Trophoblast cell (in vitro differentiated cells and primary cell): ENCODE measurements at regions not wholly inside any gene's neighbourhood (a gene's known extent, or its start where the extent isn't known, plus 50 kb on each side); places are given as distances from the start of the nearest gene placed in this dataset.

Experiments
- DNase-seq, 2 donors: peaks; one replicate each; pipeline ENCODE4 v3.0.0-alpha.2; 2016
- H2AFZ ChIP-seq: 2 replicates; pipeline ENCODE4 v1.6.1; 2013; ENCODE audit warnings: low read length, moderate library complexity, mild to moderate bottlenecking; ENCODE audit not compliant: insufficient read depth, poor library complexity
- H2AK5ac ChIP-seq: 2 replicates; pipeline ENCODE4 v1.6.1; 2013; ENCODE audit warnings: mild to moderate bottlenecking, low read length
- H2BK120ac ChIP-seq: 2 replicates; pipeline ENCODE4 v1.6.1; 2013; ENCODE audit warnings: low read length, mild to moderate bottlenecking, moderate library complexity; ENCODE audit not compliant: insufficient read depth, poor library complexity
- H2BK12ac ChIP-seq: 2 replicates; pipeline ENCODE4 v1.6.1; 2013; ENCODE audit warnings: mild to moderate bottlenecking, low read length, moderate library complexity
- H2BK5ac ChIP-seq: 2 replicates; pipeline ENCODE4 v1.6.1; 2013; ENCODE audit warnings: low read length, low read depth, moderate library complexity, mild to moderate bottlenecking; ENCODE audit not compliant: poor library complexity
- H3K14ac ChIP-seq: 2 replicates; pipeline ENCODE4 v1.6.1; 2013; ENCODE audit warnings: mild to moderate bottlenecking, low read length
- H3K18ac ChIP-seq: 2 replicates; pipeline ENCODE4 v1.6.1; 2013; ENCODE audit warnings: mild to moderate bottlenecking, low read length
- H3K23ac ChIP-seq: 2 replicates; pipeline ENCODE4 v1.6.1; 2013; ENCODE audit warnings: low read length
- H3K27ac ChIP-seq: 2 replicates; pipeline ENCODE4 v1.5.1; 2013; ENCODE audit warnings: low read depth, mild to moderate bottlenecking, inconsistent platforms, low read length, moderate library complexity
- H3K27me3 ChIP-seq: 2 replicates; pipeline ENCODE4 v1.6.1; 2013; ENCODE audit warnings: inconsistent platforms, mild to moderate bottlenecking, low read length, moderate library complexity; ENCODE audit not compliant: insufficient read depth
- H3K36me3 ChIP-seq, 2 experiments: 1 replicate in 1 of 2; 2 replicates in 1 of 2; pipeline ENCODE4 v1.6.1; 2013; ENCODE audit warnings: low read length in 2 of 2, mild to moderate bottlenecking in 2 of 2, moderate library complexity in 1 of 2; ENCODE audit not compliant: insufficient read depth in 2 of 2, control insufficient read depth in 1 of 2
- H3K4ac ChIP-seq: 2 replicates; pipeline ENCODE4 v1.6.1; 2013; ENCODE audit warnings: low read depth, mild to moderate bottlenecking, low read length, moderate library complexity
- H3K4me1 ChIP-seq, 2 experiments: 1 replicate in 1 of 2; 2 replicates in 1 of 2; pipeline ENCODE4 v1.6.1; 2013; ENCODE audit warnings: low read length in 2 of 2, mild to moderate bottlenecking in 2 of 2, moderate library complexity in 1 of 2; ENCODE audit not compliant: insufficient read depth in 2 of 2, control insufficient read depth in 1 of 2
- H3K4me2 ChIP-seq: 2 replicates; pipeline ENCODE4 v1.6.1; 2013; ENCODE audit warnings: inconsistent platforms, mild to moderate bottlenecking, low read length, moderate library complexity
- H3K4me3 ChIP-seq: 2 replicates; pipeline ENCODE4 v1.5.1; 2013; ENCODE audit warnings: mild to moderate bottlenecking, low read depth, low read length, inconsistent platforms
- H3K79me1 ChIP-seq: one replicate; pipeline ENCODE4 v1.6.1; 2013; ENCODE audit warnings: low read length
- H3K79me2 ChIP-seq: 2 replicates; pipeline ENCODE4 v1.6.1; 2013; ENCODE audit warnings: low read length, mild to moderate bottlenecking; ENCODE audit not compliant: control insufficient read depth, insufficient read depth, poor library complexity
- H3K9ac ChIP-seq: 2 replicates; pipeline ENCODE4 v1.6.1; 2013; ENCODE audit warnings: mild to moderate bottlenecking, low read length
- H3K9me3 ChIP-seq: 2 replicates; pipeline ENCODE4 v1.6.1; 2013; ENCODE audit warnings: low read depth, mild to moderate bottlenecking, control low read depth, inconsistent platforms, low read length; ENCODE audit not compliant: insufficient read depth
- H4K12ac ChIP-seq: 2 replicates; pipeline ENCODE4 v1.6.1; 2013; ENCODE audit warnings: low read depth, mild to moderate bottlenecking, low read length, moderate library complexity
- H4K8ac ChIP-seq: 2 replicates; pipeline ENCODE4 v1.6.1; 2013; ENCODE audit warnings: low read depth, mild to moderate bottlenecking, low read length, moderate library complexity
- H4K91ac ChIP-seq: one replicate; pipeline ENCODE4 v1.6.1; 2013; ENCODE audit warnings: low read depth, mild to moderate bottlenecking, low read length, moderate library complexity
- WGBS: extraction: QIAGEN DNeasy Blood & Tissue Kit; methylation state at CpG from one replicate; pipeline ENCODE4 v1.1.7; 2013; ENCODE audit warnings: missing lambda C conversion rate; ENCODE audit not compliant: insufficient read length, insufficient coverage; ENCODE audit errors: extremely low coverage; 5-methylcytosine and 5-hydroxymethylcytosine counted together

DNA sequence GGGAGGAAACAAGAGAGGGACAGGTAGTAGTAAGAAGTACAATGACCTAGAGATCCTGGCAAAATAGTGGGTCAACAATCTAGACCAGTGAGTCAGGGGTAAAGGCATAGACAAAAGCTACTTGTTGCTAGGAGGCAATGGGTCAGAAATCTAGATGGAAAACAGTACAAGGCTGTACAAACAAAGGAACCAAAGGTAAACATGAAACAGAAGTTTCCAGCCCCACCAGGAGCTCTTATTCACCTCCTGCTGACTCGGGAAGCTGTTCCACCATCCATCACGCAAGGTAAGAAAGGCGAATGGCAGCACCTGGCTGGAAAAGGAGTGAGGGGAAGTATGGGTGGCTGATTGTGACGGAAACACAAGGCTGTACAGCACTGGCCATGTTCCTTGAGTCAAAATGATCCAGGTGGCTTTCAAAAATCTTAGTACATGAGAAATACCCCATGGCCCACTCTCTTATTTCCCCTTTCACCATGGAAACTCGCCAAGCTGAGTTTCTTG lies 70.5 kb upstream of the RAI14 start:
- WGBS = no CpG with 5 or more reads among the region's 5 CpGs
- Histone ChIP-seq H3K27me3 (no peaks in the 10 kb centered on the region), H3K9me3 (no peaks in the 10 kb centered on the region)

DNA sequence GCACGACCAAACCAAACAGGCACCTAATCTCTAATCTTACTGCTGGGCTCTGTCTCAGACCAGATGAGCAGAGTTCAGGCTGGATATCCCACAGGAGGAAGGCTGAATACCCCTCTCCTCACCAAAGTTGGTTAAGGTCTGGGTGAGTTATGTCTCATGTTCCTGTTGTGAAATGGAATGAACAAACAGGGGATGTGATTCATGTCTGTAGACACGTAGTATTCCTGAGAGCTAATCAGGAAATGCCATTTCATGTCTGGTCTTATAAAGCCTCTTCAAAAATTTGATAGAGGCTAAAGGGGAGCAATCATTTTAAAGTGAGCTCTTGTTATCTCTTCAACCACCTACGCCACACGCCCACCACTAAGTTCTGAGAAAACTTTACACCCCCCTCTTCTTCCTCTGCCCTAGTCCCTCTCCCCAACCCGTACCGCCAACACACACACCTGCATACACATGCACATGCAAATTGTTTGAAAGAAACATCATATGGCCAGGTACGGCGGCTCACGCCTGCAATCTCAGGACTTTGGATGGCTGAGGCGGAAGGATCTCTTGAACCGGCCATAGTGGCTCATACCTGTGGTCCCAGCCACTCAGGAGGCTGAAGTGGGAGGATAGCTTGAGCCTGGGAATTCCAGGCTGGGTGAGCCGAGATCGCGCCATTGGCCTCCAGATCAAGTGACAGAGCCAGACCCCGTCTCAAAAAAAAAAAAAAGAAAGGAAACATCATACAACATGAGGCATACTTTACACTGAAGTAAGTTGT lies 69.8 kb upstream of the RAI14 start:
- Histone ChIP-seq H3K4me2 (no peak overlapping the region), H3K4ac (no peak overlapping the region), H3K4me1 (peaks cover 8 to 9% of the 10 kb centered on the region in 2 experiments), H3K79me2 (peaks cover 2% of the 10 kb centered on the region), H3K23ac (no peak overlapping the region), H3K18ac (peak overlapping the region; percentile 44), H4K91ac (peak overlapping the region; percentile 72), H3K79me1 (peaks cover 10% of the 10 kb centered on the region), H3K27ac (no peak overlapping the region), H2AFZ (no peak overlapping the region), H4K12ac (no peak overlapping the region), H3K36me3 (no peaks in the 10 kb centered on the region), H3K9ac (no peak overlapping the region), H3K27me3 (no peaks in the 10 kb centered on the region), H2AK5ac (no peak overlapping the region), H4K8ac (peak overlapping the region; percentile 66), H2BK5ac (no peak overlapping the region), H2BK120ac (peak overlapping the region; percentile 68), H2BK12ac (peak overlapping the region; percentile 87), H3K14ac (peak overlapping the region; percentile 42), H3K4me3 (no peak overlapping the region), H3K9me3 (no peaks in the 10 kb centered on the region)
- DNase-seq = peak; percentile 91 to 92
- no CpG with 5 or more reads among the region's 15 CpGs for WGBS

More for the DNA sequence above, 70.5 kb upstream of the RAI14 start:
- Histone ChIP-seq H3K4me1 (peaks cover 8 to 9% of the 10 kb centered on the region in 2 experiments), H3K27ac (no peak overlapping the region), H3K79me2 (peaks cover 2% of the 10 kb centered on the region), H2BK12ac (peak overlapping the region; percentile 87), H3K4me3 (no peak overlapping the region), H4K12ac (no peak overlapping the region), H3K36me3 (no peaks in the 10 kb centered on the region), H2BK120ac (peak overlapping the region; percentile 68), H2AK5ac (peak overlapping the region; percentile 36), H3K23ac (no peak overlapping the region), H3K14ac (peak overlapping the region; percentile 42), H3K9ac (no peak overlapping the region), H3K79me1 (peaks cover 10% of the 10 kb centered on the region), H3K18ac (peak overlapping the region; percentile 44), H3K4ac (peak overlapping the region; percentile 21), H4K8ac (peak overlapping the region; percentile 66), H4K91ac (peak overlapping the region; percentile 72), H2AFZ (no peak overlapping the region), H2BK5ac (no peak overlapping the region), H3K4me2 (no peak overlapping the region)
- DNase-seq = peak; percentile 70 to 88

DNA sequence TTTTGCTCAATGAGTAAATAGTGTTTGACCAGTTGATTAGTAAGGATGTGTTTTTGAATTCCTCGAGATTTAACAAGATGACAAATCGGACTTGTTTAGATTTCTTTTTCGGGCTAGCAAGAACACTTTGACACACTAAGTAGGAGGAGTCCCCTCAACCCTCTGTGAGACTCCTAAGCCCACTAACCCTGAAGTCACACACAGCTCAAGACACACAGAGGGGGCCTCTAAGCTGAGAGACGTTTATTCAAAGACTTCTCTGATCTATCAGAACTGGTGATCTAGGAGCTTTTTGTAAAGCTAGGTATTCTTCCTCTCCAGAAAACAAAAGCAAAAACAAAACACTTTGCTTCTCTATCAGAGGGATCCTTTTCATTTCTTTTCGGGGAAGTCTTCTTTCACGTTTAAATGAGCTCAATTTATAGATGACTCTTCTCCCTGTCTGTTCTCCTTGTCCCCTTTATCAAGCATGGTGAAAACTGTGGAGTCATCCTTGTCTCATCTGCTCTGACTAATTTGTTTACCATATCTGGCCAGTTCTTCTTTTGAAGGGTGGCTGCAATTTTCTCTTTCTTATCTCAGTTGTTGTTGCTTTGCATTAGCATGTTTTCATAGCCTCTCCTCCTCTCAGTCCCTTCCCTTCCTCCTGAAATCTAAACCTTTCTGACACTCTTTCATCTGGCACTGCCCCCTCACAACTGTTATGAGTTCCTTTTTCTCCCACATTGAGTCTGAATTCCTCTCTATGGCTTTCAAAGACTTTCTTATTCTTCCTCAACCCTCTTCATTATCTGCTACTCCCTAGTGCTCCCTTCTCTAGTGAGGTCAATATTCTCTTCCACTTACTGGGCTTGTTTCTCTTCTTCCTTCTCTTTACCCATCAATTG lies 68.5 kb upstream of the RAI14 start:
- WGBS = no CpG with 5 or more reads among the region's 6 CpGs

DNA sequence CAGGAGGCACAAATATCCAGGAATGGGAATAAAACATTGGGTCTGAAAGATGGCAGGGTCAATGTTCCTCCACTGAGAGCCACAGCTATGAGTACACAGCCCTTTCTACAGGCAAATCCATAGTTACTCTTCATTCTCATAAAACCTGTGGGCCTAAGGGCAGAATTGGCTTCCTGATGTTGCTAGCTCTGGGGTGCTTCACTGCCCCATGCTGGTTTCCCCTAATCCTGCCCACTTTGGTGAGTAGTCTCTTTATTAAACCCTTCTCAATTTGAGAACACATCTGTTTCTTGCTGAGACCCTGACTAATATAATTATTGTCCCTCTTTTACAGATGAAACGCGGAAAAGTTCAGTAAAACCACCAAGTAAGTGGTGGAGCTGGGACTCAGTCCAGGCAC lies 66.3 kb upstream of the RAI14 start:
- no peak for DNase-seq
- no peak overlapping the region for H4K12ac ChIP-seq
- no peak overlapping the region for H4K8ac ChIP-seq
- H3K79me2 ChIP-seq = peaks cover 2% of the 10 kb centered on the region
- no peaks in the 10 kb centered on the region for H3K36me3 ChIP-seq
- no peak overlapping the region for H3K4me2 ChIP-seq
- no peak overlapping the region for H4K91ac ChIP-seq
- WGBS = no CpG with 5 or more reads among the region's 2 CpGs
- H3K18ac ChIP-seq = no peak overlapping the region
- no peak overlapping the region for H2AK5ac ChIP-seq
- no peaks in the 10 kb centered on the region for H3K9me3 ChIP-seq
- no peak overlapping the region for H3K23ac ChIP-seq
- no peak overlapping the region for H2BK12ac ChIP-seq
- no peaks in the 10 kb centered on the region for H3K27me3 ChIP-seq
- H2BK120ac ChIP-seq = no peak overlapping the region
- no peak overlapping the region for H3K27ac ChIP-seq
- H3K14ac ChIP-seq = no peak overlapping the region
- H3K4ac ChIP-seq = no peak overlapping the region
- peaks cover 8% of the 10 kb centered on the region for H3K79me1 ChIP-seq
- no peak overlapping the region for H3K9ac ChIP-seq
- peaks cover 8 to 9% of the 10 kb centered on the region in 2 experiments for H3K4me1 ChIP-seq
- H3K4me3 ChIP-seq = no peak overlapping the region
- H2BK5ac ChIP-seq = no peak overlapping the region
- no peak overlapping the region for H2AFZ ChIP-seq

More for the DNA sequence above, 68.5 kb upstream of the RAI14 start:
- Histone ChIP-seq H3K27ac (no peak overlapping the region), H3K27me3 (no peaks in the 10 kb centered on the region), H4K8ac (no peak overlapping the region), H2BK120ac (no peak overlapping the region), H2AK5ac (no peak overlapping the region), H3K18ac (no peak overlapping the region), H3K14ac (no peak overlapping the region), H3K36me3 (no peaks in the 10 kb centered on the region), H3K79me2 (peaks cover 2% of the 10 kb centered on the region), H3K4me2 (no peak overlapping the region), H2BK12ac (peak overlapping the region; percentile 36), H3K9ac (no peak overlapping the region), H3K23ac (no peak overlapping the region), H3K4me1 (peaks cover 8 to 9% of the 10 kb centered on the region in 2 experiments), H4K12ac (no peak overlapping the region), H4K91ac (peak overlapping the region; percentile 79), H3K4ac (no peak overlapping the region), H3K79me1 (peaks cover 10% of the 10 kb centered on the region), H2AFZ (no peak overlapping the region), H3K4me3 (no peak overlapping the region), H2BK5ac (no peak overlapping the region), H3K9me3 (no peaks in the 10 kb centered on the region)
- peak in 1 of 2 donors; percentile 50 for DNase-seq
